K562 (cell line): ENCODE measurements at regions not wholly inside any gene's neighbourhood (a gene's known extent, or its start where the extent isn't known, plus 50 kb on each side); places are given as distances from the start of the nearest gene placed in this dataset.

Experiments used
- ATAC-seq: fragments of 200-7000 bp; cut with Tn5 transposase; 3 replicates; pipeline ENCODE4 v1.9.1; 2020; ENCODE audit warnings: moderate library complexity
- BruUV-seq: library from RNA; stranded (reverse); fragments of 400-500 nt; replicated peaks from 2 replicates; lab custom pipeline; 2021; lab: Mats Ljungman, UMichigan
- CTCF ChIA-PET: fragments of 300-600 bp; formaldehyde crosslinking; extraction: SDS; loops from one replicate; lab custom pipeline; 2021; ENCODE audit warnings: low intra/inter-chr PET ratio; lab: Yijun Ruan, JAX
- POLR2A ChIA-PET: fragments of 300-600, 350-650 bp; sonication (Branson Sonifier 250); formaldehyde crosslinking; extraction: SDS; loops from one replicate; lab custom pipeline; 2021; ENCODE audit warnings: antibody characterized with exemption, inconsistent platforms; lab: Yijun Ruan, JAX
- DNase-seq, 4 experiments: peaks; one replicate each; pipeline versions ENCODE4 v3.0.0 to v3.0.0-alpha.2; 2011 to 2018; ENCODE audit warnings: low spot score in 3 of 4, mixed read lengths in 3 of 4; ENCODE audit errors: extremely low read depth in 1 of 4
- FAIRE-seq: peaks from 2 replicates; lab custom pipeline; 2011; peaks lifted over from hg19 to GRCh38; lab: Jason Lieb, UNC
- H2AFZ ChIP-seq: 2 replicates; pipeline ENCODE4 v1.6.0; 2011; ENCODE audit warnings: low read depth, low read length, control low read depth, inconsistent platforms
- H3K27ac ChIP-seq: fragments of 200-600 bp; 3 replicates; pipeline ENCODE4 v1.8.0; 2011; ENCODE audit warnings: low read depth, mild to moderate bottlenecking, control low read depth, inconsistent platforms, low read length, moderate library complexity, mixed read lengths; ENCODE audit errors: extremely low read depth
- H3K27me3 ChIP-seq, 2 experiments: fragments of 300-600 bp in 1 of 2; 2 replicates in 1 of 2; 3 replicates in 1 of 2; pipeline versions ENCODE4 v1.6.0 to v1.8.0; 2011; ENCODE audit warnings: inconsistent platforms in 2 of 2, low read length in 2 of 2, mild to moderate bottlenecking in 1 of 2, mixed read lengths in 1 of 2, moderate library complexity in 1 of 2; ENCODE audit not compliant: control insufficient read depth in 2 of 2, insufficient read depth in 2 of 2
- H3K36me3 ChIP-seq: fragments of 300-600 bp; 3 replicates; pipeline ENCODE4 v1.8.0; 2011; ENCODE audit warnings: mild to moderate bottlenecking, low read length, inconsistent platforms; ENCODE audit not compliant: control insufficient read depth, insufficient read depth
- H3K4me1 ChIP-seq, 2 experiments: fragments of 200-600 bp in 1 of 2; replicated peaks in 1 of 2; 2 replicates in 1 of 2; 3 replicates in 1 of 2; pipeline versions ENCODE4 v1.5.1 to v1.8.0; 2011; ENCODE audit warnings: inconsistent platforms in 2 of 2, low read length in 2 of 2, mild to moderate bottlenecking in 1 of 2, mixed read lengths in 1 of 2, moderate library complexity in 1 of 2; ENCODE audit not compliant: control insufficient read depth in 2 of 2, insufficient read depth in 2 of 2
- H3K4me2 ChIP-seq: 2 replicates; pipeline ENCODE4 v1.6.1; 2011; ENCODE audit warnings: low read length, control low read depth, inconsistent platforms, mixed read lengths; ENCODE audit not compliant: insufficient read depth
- H3K4me3 ChIP-seq: fragments of 200-600 bp; sonication (generic), shearing (Covaris generic); 2 replicates; pipeline ENCODE4 v1.5.1; 2016; ENCODE audit warnings: control low read depth, inconsistent platforms
- H3K79me2 ChIP-seq: fragments of 200-600 bp; 3 replicates; pipeline ENCODE4 v1.8.0; 2011; ENCODE audit warnings: low read length, inconsistent platforms; ENCODE audit not compliant: control insufficient read depth, insufficient read depth
- H3K9ac ChIP-seq, 2 experiments: 2 replicates each; pipeline versions ENCODE4 v1.6.0 to v1.6.1; 2011; ENCODE audit warnings: low read depth in 2 of 2, low read length in 2 of 2, control low read depth in 1 of 2, inconsistent platforms in 1 of 2, mild to moderate bottlenecking in 1 of 2, mixed read lengths in 1 of 2; ENCODE audit not compliant: insufficient read depth in 1 of 2
- H3K9me1 ChIP-seq: one replicate; pipeline ENCODE4 v1.6.0; 2011; ENCODE audit warnings: inconsistent platforms, mild to moderate bottlenecking, low read length, moderate library complexity; ENCODE audit not compliant: control insufficient read depth, insufficient read depth
- H3K9me3 ChIP-seq: replicated peaks from 2 replicates; pipeline ENCODE4 v1.5.1; 2011; ENCODE audit warnings: low read depth, low read length, inconsistent platforms; ENCODE audit not compliant: control insufficient read depth, insufficient read depth
- H4K20me1 ChIP-seq: replicated peaks from 2 replicates; pipeline ENCODE4 v1.6.1; 2011; ENCODE audit warnings: low read length, inconsistent platforms, mixed read lengths; ENCODE audit not compliant: control insufficient read depth, insufficient read depth
- COPS2 ChIP-seq: fragments of 450-650 bp; conservative IDR thresholded peaks from 2 replicates; pipeline ENCODE4 v1.6.1; 2016; ENCODE audit warnings: mild to moderate bottlenecking, moderate library complexity
- DIDO1 ChIP-seq: fragments of 450-650 bp; IDR thresholded peaks from 2 replicates; pipeline ENCODE4 v1.6.1; 2016; ENCODE audit warnings: low read depth, missing biosample characterization, missing genetic modification characterization
- JUN ChIP-seq, 2 experiments: sonication (generic) in 1 of 2; formaldehyde crosslinking in 1 of 2; IDR thresholded peaks; 2 replicates each; pipeline versions ENCODE4 v1.6.1 to v1.8.0; 2012 to 2022; ENCODE audit warnings: borderline replicate concordance in 2 of 2, mild to moderate bottlenecking in 2 of 2, improper control_type of control experiment in 1 of 2, low read depth in 1 of 2, low read length in 1 of 2, missing genetic modification reagents in 1 of 2
- MITF ChIP-seq: IDR thresholded peaks from 2 replicates; pipeline ENCODE4 v1.6.1; 2014; ENCODE audit warnings: antibody characterized with exemption
- POLR3G ChIP-seq: IDR thresholded peaks from 2 replicates; pipeline ENCODE4 v1.6.1; 2011; ENCODE audit not compliant: insufficient read length, insufficient replicate concordance; ENCODE audit errors: extremely low read depth
- ZNF232 ChIP-seq: sonication (generic); formaldehyde crosslinking; IDR thresholded peaks from 2 replicates; pipeline ENCODE4 v1.8.0; 2022; ENCODE audit warnings: mild to moderate bottlenecking, missing genetic modification reagents
- ZNF79 ChIP-seq: fragments of 250-450 bp; sonication (Bioruptor Pico); IDR thresholded peaks from 2 replicates; pipeline ENCODE4 v1.4.0; 2020; ENCODE audit warnings: low read depth, mild to moderate bottlenecking, moderate library complexity
- WGBS: fragments of 100-300 bp; shearing (Covaris generic); methylation state at CpG from one replicate; pipeline ENCODE4 v1.1.6; 2016; ENCODE audit warnings: low coverage, mixed read lengths; ENCODE audit not compliant: insufficient coverage; ENCODE audit errors: missing lambda C conversion rate; 5-methylcytosine and 5-hydroxymethylcytosine counted together
- in situ Hi-C: fragments of 300-500 bp; cut with MboI; formaldehyde crosslinking; loops from 4 replicates; pipeline ENCODE4 v1.15.0; 2018; ENCODE audit warnings: inconsistent platforms, mixed read lengths
- intact Hi-C: fragments of 100-400 bp; cut with micrococcal nuclease; formaldehyde crosslinking; loops from 2 replicates; pipeline ENCODE4 v1.14.2; 2022

DNA sequence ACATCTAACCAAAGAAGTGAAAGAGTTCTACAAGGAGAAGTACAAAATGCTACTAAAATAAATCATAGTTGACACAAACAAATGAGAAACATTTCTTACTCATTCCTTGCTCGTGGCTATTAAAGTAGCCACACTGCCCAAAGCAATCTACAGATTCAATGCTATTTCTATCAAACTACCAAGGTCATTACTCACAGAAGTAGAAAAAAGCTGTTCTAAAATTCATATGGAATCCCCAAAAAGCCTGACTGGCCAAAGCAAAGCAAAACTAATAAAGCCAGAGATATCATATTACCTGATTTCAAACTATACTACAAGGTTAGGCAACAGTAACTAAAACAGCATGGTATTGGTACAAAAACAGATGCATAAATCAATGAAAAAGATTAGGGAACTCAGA lies 305.6 kb downstream of the RPAP3 start:
- DNase-seq (no peak), ATAC-seq (no peak), FAIRE-seq (no peak)
- Histone ChIP-seq H3K36me3 (no peaks in the 10 kb centered on the region), H3K9me1 (no peaks in the 10 kb centered on the region), H3K27me3 (no peaks in the 10 kb centered on the region), H3K4me1 (no peaks in the 10 kb centered on the region), H3K4me2 (no peak overlapping the region), H3K9ac (no peak overlapping the region), H3K79me2 (no peaks in the 10 kb centered on the region), H3K9me3 (no peaks in the 10 kb centered on the region; the same call in 1 of the 2 replicates), H4K20me1 (no peaks in the 10 kb centered on the region), H3K4me3 (no peak overlapping the region), H3K27ac (no peak overlapping the region), H2AFZ (no peak overlapping the region)
- intact Hi-C loops (no loop called here), in situ Hi-C loops (no loop called here)
- TF ChIP-seq DIDO1 (no peak), ZNF79 (CRISPR knock-in tag) (no peak), POLR3G (no peak), MITF (no peak), COPS2 (no peak), JUN (IDR thresholded peaks at IDR 0.05; ENCODE audit: borderline replicate concordance, low read depth, low read length) (no peak), JUN (CRISPR knock-in tag; IDR thresholded peaks at IDR 0.05; ENCODE audit: borderline replicate concordance) (no peak), ZNF232 (no peak)
- ChIA-PET CTCF (no interaction called here), POLR2A (no interaction called here)
- no TSS peak for BruUV-seq
- 0% methylated on average over 1 of the region's 1 CpG for WGBS
